Esophagus muscularis mucosa (tissue), 4 donors: ENCODE measurements at regions not wholly inside any gene's neighbourhood (a gene's known extent, or its start where the extent isn't known, plus 50 kb on each side); places are given as distances from the start of the nearest gene placed in this dataset.

ENCODE experiments used
- DNase-seq: peaks from one replicate; pipeline ENCODE4 v3.0.0-alpha.2; 2017; ENCODE audit errors: extremely low spot score
- H3K27ac ChIP-seq, 4 donors: fragments of 200-600 bp; sonication (generic); replicated peaks in 1 of 4; 1 replicate in 3 of 4; 2 replicates in 1 of 4; pipeline ENCODE4 v1.5.1; 2016 to 2019; ENCODE audit warnings: mild to moderate bottlenecking in 1 of 4
- H3K27me3 ChIP-seq, 4 donors: fragments of 200-600 bp; sonication (generic); one replicate each; pipeline versions ENCODE4 v1.5.1 to v1.6.0; 2016 to 2019
- H3K36me3 ChIP-seq, 4 donors: fragments of 200-600 bp; sonication (generic); one replicate each; pipeline ENCODE4 v1.5.1; 2016 to 2019
- H3K4me1 ChIP-seq, 4 donors: fragments of 200-600 bp; sonication (generic); one replicate each; pipeline ENCODE4 v1.5.1; 2016 to 2019
- H3K4me3 ChIP-seq, 4 donors: fragments of 200-600 bp; sonication (generic); 1 replicate in 2 of 4; 2 replicates in 2 of 4; pipeline ENCODE4 v1.5.1; 2016 to 2019; ENCODE audit warnings: mild to moderate bottlenecking in 4 of 4, moderate library complexity in 1 of 4
- H3K9me3 ChIP-seq, 4 donors: fragments of 200-600 bp; sonication (generic); 1 replicate in 3 of 4; 2 replicates in 1 of 4; pipeline ENCODE4 v1.5.1; 2016 to 2019
- CTCF ChIP-seq, 3 experiments: fragments of 200-600 bp in 2 of 3; fragments of 450-650 bp in 1 of 3; sonication (generic) in 2 of 3; IDR thresholded peaks; one replicate each; pipeline ENCODE4 v1.5.1; 2017 to 2019; ENCODE audit warnings: antibody characterized with exemption in 3 of 3, mild to moderate bottlenecking in 2 of 3, moderate library complexity in 1 of 3
- EP300 ChIP-seq: sonication (generic); formaldehyde crosslinking; IDR thresholded peaks from one replicate; pipeline ENCODE4 v1.6.1; 2017; ENCODE audit warnings: antibody characterized with exemption
- POLR2A ChIP-seq: fragments of 450-650 bp; IDR thresholded peaks from one replicate; pipeline ENCODE4 v1.6.1; 2017; ENCODE audit warnings: antibody characterized with exemption, moderate library complexity, mild to moderate bottlenecking, low read depth
- POLR2AphosphoS5 ChIP-seq, 2 donors: sonication (generic); formaldehyde crosslinking; IDR thresholded peaks; one replicate each; pipeline ENCODE4 v1.6.1; 2017; ENCODE audit warnings: antibody characterized with exemption in 2 of 2
- WGBS: methylation state at CpG from one replicate; pipeline ENCODE4 v1.1.5; 2018; 5-methylcytosine and 5-hydroxymethylcytosine counted together
- intact Hi-C: fragments of 100-400 bp; cut with DNase I; formaldehyde crosslinking; loops from one replicate; pipeline ENCODE4 v1.15.1; 2023

GRCh38 chr6:11341867-11342266, 109.4 kb upstream of the NEDD9 start:
- 75% methylated on average over 2 of the region's 2 CpGs for WGBS
- no peaks in the 10 kb centered on the region for H3K36me3 ChIP-seq
- no peak overlapping the region for H3K4me3 ChIP-seq
- peaks cover 0 to 6% (median 0%) of the 10 kb centered on the region in 4 donors for H3K9me3 ChIP-seq
- intact Hi-C loops = no loop called here
- H3K4me1 ChIP-seq = no peaks in the 10 kb centered on the region
- H3K27ac ChIP-seq = no peak overlapping the region
- H3K27me3 ChIP-seq = no peaks in the 10 kb centered on the region
- DNase-seq = no peak
- no peak for TF ChIP-seq POLR2AphosphoS5 (IDR thresholded peaks at IDR 0.05)
- TF ChIP-seq EP300 = no peak
- TF ChIP-seq POLR2A = no peak
- TF ChIP-seq CTCF (IDR thresholded peaks at IDR 0.05) = no peak

GRCh38 chr6:11341303-11341702, 108.8 kb upstream of the NEDD9 start:
- WGBS = 69% methylated on average over 3 of the region's 3 CpGs

GRCh38 chr6:11339380-11339779, 106.9 kb upstream of the NEDD9 start:
- H3K9me3 ChIP-seq = peaks cover 0 to 6% (median 0%) of the 10 kb centered on the region in 4 donors
- H3K27me3 ChIP-seq = no peaks in the 10 kb centered on the region
- 74% methylated on average over 1 of the region's 1 CpG for WGBS
- H3K4me3 ChIP-seq = no peak overlapping the region
- H3K27ac ChIP-seq = no peak overlapping the region
- H3K4me1 ChIP-seq = no peaks in the 10 kb centered on the region
- no peaks in the 10 kb centered on the region for H3K36me3 ChIP-seq
- no peak for DNase-seq
- intact Hi-C loops = no loop called here
- TF ChIP-seq EP300 (no peak), POLR2A (no peak), POLR2AphosphoS5 (IDR thresholded peaks at IDR 0.05) (no peak), CTCF (IDR thresholded peaks at IDR 0.05) (no peak)

More at GRCh38 chr6:11341303-11341702, 108.8 kb upstream of the NEDD9 start:
- no peaks in the 10 kb centered on the region for H3K36me3 ChIP-seq
- no peak overlapping the region for H3K27ac ChIP-seq
- TF ChIP-seq EP300 (no peak), POLR2A (no peak), POLR2AphosphoS5 (IDR thresholded peaks at IDR 0.05) (no peak), CTCF (IDR thresholded peaks at IDR 0.05) (no peak)
- H3K4me3 ChIP-seq = no peak overlapping the region
- H3K9me3 ChIP-seq = peaks cover 0 to 6% (median 0%) of the 10 kb centered on the region in 4 donors
- no peaks in the 10 kb centered on the region for H3K4me1 ChIP-seq
- H3K27me3 ChIP-seq = no peaks in the 10 kb centered on the region
- no peak for DNase-seq
- intact Hi-C loops = no loop called here

- H3K4me1 ChIP-seq = no peaks in the 10 kb centered on the region
- no peaks in the 10 kb centered on the region for H3K27me3 ChIP-seq
- no peak for DNase-seq
- no peak overlapping the region for H3K4me3 ChIP-seq
- TF ChIP-seq EP300 = no peak
- no peak for TF ChIP-seq CTCF (IDR thresholded peaks at IDR 0.05)
- TF ChIP-seq POLR2A = no peak
- no peak for TF ChIP-seq POLR2AphosphoS5 (IDR thresholded peaks at IDR 0.05)
- peaks cover 0 to 6% (median 0%) of the 10 kb centered on the region in 4 donors for H3K9me3 ChIP-seq
- WGBS = 93% methylated on average over 5 of the region's 5 CpGs
- intact Hi-C loops = no loop called here
- no peak overlapping the region for H3K27ac ChIP-seq
- no peaks in the 10 kb centered on the region for H3K36me3 ChIP-seq
Observed at GRCh38 chr6:11337306-11337705, 104.8 kb upstream of the NEDD9 start.

GRCh38 chr6:11335826-11336225, 103.4 kb upstream of the NEDD9 start:
- no peak for TF ChIP-seq EP300
- TF ChIP-seq POLR2A = no peak
- TF ChIP-seq CTCF (IDR thresholded peaks at IDR 0.05) = no peak
- TF ChIP-seq POLR2AphosphoS5 (IDR thresholded peaks at IDR 0.05) = no peak
- Histone ChIP-seq H3K4me1 (peaks cover 0 to 2% (median 0%) of the 10 kb centered on the region in 4 donors), H3K27ac (no peak overlapping the region), H3K4me3 (no peak overlapping the region), H3K27me3 (no peaks in the 10 kb centered on the region), H3K9me3 (no peaks in the 10 kb centered on the region), H3K36me3 (no peaks in the 10 kb centered on the region)
- no peak for DNase-seq
- WGBS = 91% methylated on average over 5 of the region's 5 CpGs
- intact Hi-C loops = no loop called here
